Astrocyte (in vitro differentiated cells and primary cell): ENCODE measurements at regions not wholly inside any gene's neighbourhood (a gene's known extent, or its start where the extent isn't known, plus 50 kb on each side); places are given as distances from the start of the nearest gene placed in this dataset.

Experiments used
- DNase-seq: peaks from one replicate; pipeline ENCODE4 v3.0.0-alpha.2; 2010; ENCODE audit warnings: low read depth
- FAIRE-seq: peaks from 2 replicates; lab custom pipeline; 2011; peaks lifted over from hg19 to GRCh38; lab: Jason Lieb, UNC
- H2AFZ ChIP-seq: 2 replicates; pipeline ENCODE4 v1.6.0; 2012; ENCODE audit warnings: low read depth, low read length, inconsistent platforms
- H3K27ac ChIP-seq: 2 replicates; pipeline ENCODE4 v1.5.1; 2011; ENCODE audit warnings: low read depth, low read length, inconsistent platforms
- H3K27me3 ChIP-seq: 2 replicates; pipeline ENCODE4 v1.6.0; 2011; ENCODE audit warnings: low read length, inconsistent platforms; ENCODE audit not compliant: insufficient read depth
- H3K36me3 ChIP-seq: 2 replicates; pipeline ENCODE4 v1.5.1; 2011; ENCODE audit warnings: low read length, inconsistent platforms; ENCODE audit not compliant: insufficient read depth
- H3K4me1 ChIP-seq: 2 replicates; pipeline ENCODE4 v1.5.1; 2011; ENCODE audit warnings: low read length, inconsistent platforms; ENCODE audit not compliant: insufficient read depth
- H3K4me2 ChIP-seq: 2 replicates; pipeline ENCODE4 v1.6.0; 2012; ENCODE audit warnings: low read length, inconsistent platforms
- H3K4me3 ChIP-seq: 2 replicates; pipeline ENCODE4 v1.5.1; 2011; ENCODE audit warnings: low read depth, mild to moderate bottlenecking, low read length, inconsistent platforms; ENCODE audit not compliant: insufficient read depth
- H3K79me2 ChIP-seq: 2 replicates; pipeline ENCODE4 v1.6.0; 2012; ENCODE audit warnings: mild to moderate bottlenecking, low read length, inconsistent platforms; ENCODE audit not compliant: insufficient read depth
- H3K9ac ChIP-seq: 2 replicates; pipeline ENCODE4 v1.6.0; 2012; ENCODE audit warnings: mild to moderate bottlenecking, low read length, inconsistent platforms
- H3K9me3 ChIP-seq: 2 replicates; pipeline ENCODE4 v1.5.1; 2012; ENCODE audit warnings: low read depth, mild to moderate bottlenecking, low read length, inconsistent platforms; ENCODE audit not compliant: insufficient read depth
- H4K20me1 ChIP-seq: 2 replicates; pipeline ENCODE4 v1.6.0; 2012; ENCODE audit warnings: low read length, inconsistent platforms; ENCODE audit not compliant: insufficient read depth
- H3K27ac Mint-ChIP-seq: one replicate; pipeline ENCODE4 v1.8.0; 2021; ENCODE audit warnings: mild to moderate bottlenecking, mixed read lengths; ENCODE audit not compliant: unreplicated experiment
- H3K27me3 Mint-ChIP-seq: one replicate; pipeline ENCODE4 v1.8.0; 2021; ENCODE audit warnings: low read depth, mixed read lengths; ENCODE audit not compliant: unreplicated experiment
- H3K36me3 Mint-ChIP-seq: one replicate; pipeline ENCODE4 v1.8.0; 2021; ENCODE audit warnings: low read depth, mixed read lengths; ENCODE audit not compliant: unreplicated experiment
- H3K4me1 Mint-ChIP-seq: one replicate; pipeline ENCODE4 v1.8.0; 2021; ENCODE audit warnings: low read depth, mixed read lengths; ENCODE audit not compliant: unreplicated experiment
- H3K4me3 Mint-ChIP-seq: one replicate; pipeline ENCODE4 v1.8.0; 2021; ENCODE audit warnings: mild to moderate bottlenecking, moderate library complexity, mixed read lengths; ENCODE audit not compliant: unreplicated experiment
- H3K9me3 Mint-ChIP-seq: one replicate; pipeline ENCODE4 v1.8.0; 2021; ENCODE audit warnings: mild to moderate bottlenecking, mixed read lengths; ENCODE audit not compliant: unreplicated experiment
- CTCF ChIP-seq: IDR thresholded peaks from 2 replicates; pipeline ENCODE4 v1.5.1; 2011; ENCODE audit warnings: low read depth, mild to moderate bottlenecking, inconsistent platforms, low read length, moderate library complexity; ENCODE audit not compliant: insufficient read depth
- EZH2 ChIP-seq: IDR thresholded peaks from 2 replicates; pipeline ENCODE4 v1.6.1; 2012; ENCODE audit warnings: mild to moderate bottlenecking, low read length, inconsistent platforms; ENCODE audit not compliant: insufficient read depth

DNA sequence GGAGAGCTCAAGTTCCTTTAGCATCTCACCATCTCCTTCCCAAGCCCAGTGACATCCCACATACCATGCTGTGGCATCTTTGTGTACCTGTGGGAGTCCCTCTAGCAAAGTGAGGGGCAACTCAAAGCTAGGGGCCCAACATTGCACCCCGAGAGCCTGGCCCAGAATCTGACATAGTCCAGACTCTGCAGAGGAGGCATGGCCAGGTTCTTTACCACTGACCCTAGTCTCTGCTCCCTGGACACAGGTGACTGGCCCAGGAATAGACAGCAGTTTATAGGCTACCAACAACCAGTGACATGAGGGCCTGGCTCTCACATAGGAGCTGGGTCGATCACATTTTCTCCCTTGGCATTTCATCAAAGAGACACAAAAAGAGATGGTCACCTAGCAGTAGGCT, 444.0 kb upstream of the ZMIZ1 start:
- DNase-seq (no peak), FAIRE-seq (no peak)
- Histone ChIP-seq H2AFZ (no peak overlapping the region), H3K27ac (no peak overlapping the region), H3K27me3 (no peaks in the 10 kb centered on the region), H3K4me3 (no peak overlapping the region), H3K4me2 (no peak overlapping the region), H3K79me2 (no peaks in the 10 kb centered on the region), H3K4me1 (peaks cover 11% of the 10 kb centered on the region), H4K20me1 (no peaks in the 10 kb centered on the region), H3K9me3 (no peaks in the 10 kb centered on the region), H3K9ac (no peak overlapping the region), H3K36me3 (no peaks in the 10 kb centered on the region)
- Mint-ChIP-seq H3K4me1 (peaks cover 17% of the 10 kb centered on the region), H3K27ac (no peak overlapping the region), H3K4me3 (no peak overlapping the region), H3K36me3 (no peaks in the 10 kb centered on the region), H3K27me3 (peaks cover 55% of the 10 kb centered on the region), H3K9me3 (peaks cover 6% of the 10 kb centered on the region)
- TF ChIP-seq CTCF, result no peak
- TF ChIP-seq EZH2, result no peak

- no peak for FAIRE-seq
- H3K27me3 ChIP-seq, result no peaks in the 10 kb centered on the region
Observed at GRCh38 chr10:78626471-78626870, 442.3 kb upstream of the ZMIZ1 start.

More at GRCh38 chr10:78626471-78626870, 442.3 kb upstream of the ZMIZ1 start:
- H3K27ac ChIP-seq, result no peak overlapping the region
- H3K4me3 ChIP-seq, result no peak overlapping the region
- no peaks in the 10 kb centered on the region for H4K20me1 ChIP-seq
- DNase-seq, result no peak
- H3K27ac Mint-ChIP-seq, result no peak overlapping the region
- no peak overlapping the region for H2AFZ ChIP-seq
- H3K4me2 ChIP-seq, result no peak overlapping the region
- no peaks in the 10 kb centered on the region for H3K9me3 ChIP-seq
- H3K36me3 Mint-ChIP-seq, result no peaks in the 10 kb centered on the region
- H3K4me3 Mint-ChIP-seq, result no peak overlapping the region
- no peaks in the 10 kb centered on the region for H3K79me2 ChIP-seq
- peaks cover 17% of the 10 kb centered on the region for H3K4me1 ChIP-seq
- TF ChIP-seq CTCF, result no peak
- TF ChIP-seq EZH2, result no peak
- no peaks in the 10 kb centered on the region for H3K36me3 ChIP-seq
- H3K27me3 Mint-ChIP-seq, result peaks cover 43% of the 10 kb centered on the region
- no peak overlapping the region for H3K9ac ChIP-seq
- peaks cover 17% of the 10 kb centered on the region for H3K4me1 Mint-ChIP-seq
- peaks cover 6% of the 10 kb centered on the region for H3K9me3 Mint-ChIP-seq
